K562 (cell line): ENCODE measurements at regions not wholly inside any gene's neighbourhood (a gene's known extent, or its start where the extent isn't known, plus 50 kb on each side); places are given as distances from the start of the nearest gene placed in this dataset.

Source experiments
- ATAC-seq: fragments of 200-7000 bp; cut with Tn5 transposase; 3 replicates; pipeline ENCODE4 v1.9.1; 2020; ENCODE audit warnings: moderate library complexity
- BruUV-seq: library from RNA; stranded (reverse); fragments of 400-500 nt; replicated peaks from 2 replicates; lab custom pipeline; 2021; lab: Mats Ljungman, UMichigan
- CTCF ChIA-PET: fragments of 300-600 bp; formaldehyde crosslinking; extraction: SDS; loops from one replicate; lab custom pipeline; 2021; ENCODE audit warnings: low intra/inter-chr PET ratio; lab: Yijun Ruan, JAX
- POLR2A ChIA-PET: fragments of 300-600, 350-650 bp; sonication (Branson Sonifier 250); formaldehyde crosslinking; extraction: SDS; loops from one replicate; lab custom pipeline; 2021; ENCODE audit warnings: antibody characterized with exemption, inconsistent platforms; lab: Yijun Ruan, JAX
- DNase-seq, 4 experiments: peaks; one replicate each; pipeline versions ENCODE4 v3.0.0 to v3.0.0-alpha.2; 2011 to 2018; ENCODE audit warnings: low spot score in 3 of 4, mixed read lengths in 3 of 4; ENCODE audit errors: extremely low read depth in 1 of 4
- FAIRE-seq: peaks from 2 replicates; lab custom pipeline; 2011; peaks lifted over from hg19 to GRCh38; lab: Jason Lieb, UNC
- H2AFZ ChIP-seq: 2 replicates; pipeline ENCODE4 v1.6.0; 2011; ENCODE audit warnings: low read depth, low read length, control low read depth, inconsistent platforms
- H3K27ac ChIP-seq: fragments of 200-600 bp; 3 replicates; pipeline ENCODE4 v1.8.0; 2011; ENCODE audit warnings: low read depth, mild to moderate bottlenecking, control low read depth, inconsistent platforms, low read length, moderate library complexity, mixed read lengths; ENCODE audit errors: extremely low read depth
- H3K27me3 ChIP-seq, 2 experiments: fragments of 300-600 bp in 1 of 2; 2 replicates in 1 of 2; 3 replicates in 1 of 2; pipeline versions ENCODE4 v1.6.0 to v1.8.0; 2011; ENCODE audit warnings: inconsistent platforms in 2 of 2, low read length in 2 of 2, mild to moderate bottlenecking in 1 of 2, mixed read lengths in 1 of 2, moderate library complexity in 1 of 2; ENCODE audit not compliant: control insufficient read depth in 2 of 2, insufficient read depth in 2 of 2
- H3K36me3 ChIP-seq: fragments of 300-600 bp; 3 replicates; pipeline ENCODE4 v1.8.0; 2011; ENCODE audit warnings: mild to moderate bottlenecking, low read length, inconsistent platforms; ENCODE audit not compliant: control insufficient read depth, insufficient read depth
- H3K4me1 ChIP-seq, 2 experiments: fragments of 200-600 bp in 1 of 2; replicated peaks in 1 of 2; 2 replicates in 1 of 2; 3 replicates in 1 of 2; pipeline versions ENCODE4 v1.5.1 to v1.8.0; 2011; ENCODE audit warnings: inconsistent platforms in 2 of 2, low read length in 2 of 2, mild to moderate bottlenecking in 1 of 2, mixed read lengths in 1 of 2, moderate library complexity in 1 of 2; ENCODE audit not compliant: control insufficient read depth in 2 of 2, insufficient read depth in 2 of 2
- H3K4me2 ChIP-seq: 2 replicates; pipeline ENCODE4 v1.6.1; 2011; ENCODE audit warnings: low read length, control low read depth, inconsistent platforms, mixed read lengths; ENCODE audit not compliant: insufficient read depth
- H3K4me3 ChIP-seq: fragments of 200-600 bp; sonication (generic), shearing (Covaris generic); 2 replicates; pipeline ENCODE4 v1.5.1; 2016; ENCODE audit warnings: control low read depth, inconsistent platforms
- H3K79me2 ChIP-seq: fragments of 200-600 bp; 3 replicates; pipeline ENCODE4 v1.8.0; 2011; ENCODE audit warnings: low read length, inconsistent platforms; ENCODE audit not compliant: control insufficient read depth, insufficient read depth
- H3K9ac ChIP-seq, 2 experiments: 2 replicates each; pipeline versions ENCODE4 v1.6.0 to v1.6.1; 2011; ENCODE audit warnings: low read depth in 2 of 2, low read length in 2 of 2, control low read depth in 1 of 2, inconsistent platforms in 1 of 2, mild to moderate bottlenecking in 1 of 2, mixed read lengths in 1 of 2; ENCODE audit not compliant: insufficient read depth in 1 of 2
- H3K9me1 ChIP-seq: one replicate; pipeline ENCODE4 v1.6.0; 2011; ENCODE audit warnings: inconsistent platforms, mild to moderate bottlenecking, low read length, moderate library complexity; ENCODE audit not compliant: control insufficient read depth, insufficient read depth
- H3K9me3 ChIP-seq: replicated peaks from 2 replicates; pipeline ENCODE4 v1.5.1; 2011; ENCODE audit warnings: low read depth, low read length, inconsistent platforms; ENCODE audit not compliant: control insufficient read depth, insufficient read depth
- H4K20me1 ChIP-seq: replicated peaks from 2 replicates; pipeline ENCODE4 v1.6.1; 2011; ENCODE audit warnings: low read length, inconsistent platforms, mixed read lengths; ENCODE audit not compliant: control insufficient read depth, insufficient read depth
- ARHGAP35 ChIP-seq: fragments of 450-650 bp; IDR thresholded peaks from 2 replicates; pipeline ENCODE4 v1.6.1; 2018; ENCODE audit not compliant: partially characterized antibody
- CHCHD3 ChIP-seq: fragments of 250-450 bp; sonication (Bioruptor Pico); IDR thresholded peaks from 2 replicates; pipeline ENCODE4 v2.1.2; 2022; ENCODE audit warnings: mild to moderate bottlenecking
- FOXP4 ChIP-seq: sonication (generic); formaldehyde crosslinking; IDR thresholded peaks from 2 replicates; pipeline ENCODE4 v1.8.0; 2022; ENCODE audit warnings: mild to moderate bottlenecking, missing genetic modification reagents, borderline replicate concordance
- FUS ChIP-seq: fragments of 200-400 bp; formaldehyde crosslinking; optimal IDR thresholded peaks from 2 replicates; pipeline ENCODE3; 2017; ENCODE audit warnings: low read depth, low read length
- HMGN3 ChIP-seq: IDR thresholded peaks from 2 replicates; pipeline ENCODE4 v1.6.1; 2011; ENCODE audit warnings: borderline replicate concordance, low read depth, mild to moderate bottlenecking, mixed read lengths, low read length; ENCODE audit not compliant: insufficient read length; ENCODE audit errors: extremely low read depth
- HSF4 ChIP-seq: fragments of 250-450 bp; sonication (Bioruptor Pico); IDR thresholded peaks from 2 replicates; pipeline ENCODE4 v2.1.2; 2022; ENCODE audit warnings: mild to moderate bottlenecking, moderate library complexity, borderline replicate concordance
- IFI16 ChIP-seq: fragments of 250-450 bp; sonication (Bioruptor Pico); IDR thresholded peaks from 2 replicates; pipeline ENCODE4 v2.1.2; 2022; ENCODE audit warnings: mild to moderate bottlenecking, inconsistent platforms
- KLF13 ChIP-seq: fragments of 450-650 bp; IDR thresholded peaks from 2 replicates; pipeline ENCODE4 v1.6.1; 2016; ENCODE audit warnings: missing genetic modification characterization, low read depth, mild to moderate bottlenecking, missing compliant biosample characterization, moderate library complexity, borderline replicate concordance
- MXI1 ChIP-seq: IDR thresholded peaks from 2 replicates; pipeline ENCODE4 v1.6.1; 2011; ENCODE audit warnings: low read depth, mild to moderate bottlenecking, improper control_type of control experiment, low read length
- NCOA1 ChIP-seq: fragments of 450-650 bp; IDR thresholded peaks from 2 replicates; pipeline ENCODE4 v1.6.1; 2016; ENCODE audit warnings: low read depth
- NELFE ChIP-seq: IDR thresholded peaks from 2 replicates; pipeline ENCODE4 v1.6.1; 2011; ENCODE audit warnings: mild to moderate bottlenecking; ENCODE audit not compliant: insufficient read depth, insufficient read length
- NFYB ChIP-seq: IDR thresholded peaks from 2 replicates; pipeline ENCODE4 v1.6.1; 2011; ENCODE audit warnings: mild to moderate bottlenecking, moderate library complexity; ENCODE audit not compliant: insufficient read length; ENCODE audit errors: extremely low read depth
- RAD21 ChIP-seq, 2 experiments: fragments of 250-450 bp in 1 of 2; fragments of 450-650 bp in 1 of 2; sonication (Bioruptor Pico) in 1 of 2; formaldehyde crosslinking in 1 of 2; IDR thresholded peaks in 1 of 2; conservative IDR thresholded peaks in 1 of 2; 2 replicates each; pipeline versions ENCODE4 v1.4.0 to v1.8.0; 2020 to 2022; ENCODE audit warnings: mild to moderate bottlenecking in 2 of 2, moderate library complexity in 1 of 2
- RBFOX2 ChIP-seq: fragments of 200-400 bp; formaldehyde crosslinking; IDR thresholded peaks from 2 replicates; pipeline ENCODE4 v1.6.1; 2017; ENCODE audit warnings: low read depth, mild to moderate bottlenecking, low read length, moderate library complexity
- RBM22 ChIP-seq: fragments of 200-400 bp; formaldehyde crosslinking; IDR thresholded peaks from 2 replicates; pipeline ENCODE4 v1.6.1; 2018; ENCODE audit warnings: low read length, low read depth; ENCODE audit not compliant: poor library complexity, severe bottlenecking
- SIN3B ChIP-seq: fragments of 450-650 bp; IDR thresholded peaks from 2 replicates; pipeline ENCODE4 v1.6.1; 2017; ENCODE audit warnings: low read depth, mild to moderate bottlenecking, moderate library complexity
- SMARCE1 ChIP-seq: fragments of 450-650 bp; IDR thresholded peaks from 2 replicates; pipeline ENCODE4 v1.7.1; 2016; ENCODE audit warnings: mild to moderate bottlenecking
- SREBF1 ChIP-seq: fragments of 150-350 bp; IDR thresholded peaks from 2 replicates; pipeline ENCODE4 v1.6.1; 2014; ENCODE audit warnings: antibody characterized with exemption, low read depth, low read length, borderline replicate concordance
- ZNF586 ChIP-seq: fragments of 450-650 bp; formaldehyde crosslinking; conservative IDR thresholded peaks from 2 replicates; pipeline ENCODE4 v1.4.0; 2020; ENCODE audit warnings: mild to moderate bottlenecking, moderate library complexity
- ZSCAN32 ChIP-seq: fragments of 450-650 bp; formaldehyde crosslinking; IDR thresholded peaks from 2 replicates; pipeline ENCODE4 v1.4.0; 2020; ENCODE audit warnings: mild to moderate bottlenecking, moderate library complexity
- WGBS: fragments of 100-300 bp; shearing (Covaris generic); methylation state at CpG from one replicate; pipeline ENCODE4 v1.1.6; 2016; ENCODE audit warnings: low coverage, mixed read lengths; ENCODE audit not compliant: insufficient coverage; ENCODE audit errors: missing lambda C conversion rate; 5-methylcytosine and 5-hydroxymethylcytosine counted together
- in situ Hi-C: fragments of 300-500 bp; cut with MboI; formaldehyde crosslinking; loops from 4 replicates; pipeline ENCODE4 v1.15.0; 2018; ENCODE audit warnings: inconsistent platforms, mixed read lengths
- intact Hi-C: fragments of 100-400 bp; cut with micrococcal nuclease; formaldehyde crosslinking; loops from 2 replicates; pipeline ENCODE4 v1.14.2; 2022
- TF ChIP-seq, protein P1 (sequence below): sonication (generic); formaldehyde crosslinking; IDR thresholded peaks from 2 replicates; pipeline ENCODE4 v1.8.0; 2022; ENCODE audit warnings: missing genetic modification reagents, mild to moderate bottlenecking, moderate library complexity, borderline replicate concordance

GRCh38 chr5:86864051-86864450 lies 246.3 kb downstream of the COX7C start (continued):
- TF ChIP-seq, protein P1, sequence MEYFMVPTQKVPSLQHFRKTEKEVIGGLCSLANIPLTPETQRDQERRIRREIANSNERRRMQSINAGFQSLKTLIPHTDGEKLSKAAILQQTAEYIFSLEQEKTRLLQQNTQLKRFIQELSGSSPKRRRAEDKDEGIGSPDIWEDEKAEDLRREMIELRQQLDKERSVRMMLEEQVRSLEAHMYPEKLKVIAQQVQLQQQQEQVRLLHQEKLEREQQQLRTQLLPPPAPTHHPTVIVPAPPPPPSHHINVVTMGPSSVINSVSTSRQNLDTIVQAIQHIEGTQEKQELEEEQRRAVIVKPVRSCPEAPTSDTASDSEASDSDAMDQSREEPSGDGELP (CRISPR knock-in tag): no peak
- no peak for TF ChIP-seq RBFOX2
- TF ChIP-seq ZNF586 (CRISPR knock-in tag): no peak
- TF ChIP-seq IFI16 (CRISPR knock-in tag): no peak
- no peak for TF ChIP-seq MXI1
- TF ChIP-seq RAD21 (CRISPR knock-in tag; conservative IDR thresholded peaks at IDR 0.05 in 1 of 2, IDR thresholded peaks at IDR 0.05 in 1 of 2): no peak

GRCh38 chr5:86865256-86865785 lies 247.6 kb downstream of the COX7C start:
- ATAC-seq (no peak), DNase-seq (no peak), FAIRE-seq (no peak)
- Histone ChIP-seq H3K4me1 (no peaks in the 10 kb centered on the region), H3K9me3 (no peaks in the 10 kb centered on the region), H3K9ac (no peak overlapping the region), H3K4me3 (no peak overlapping the region), H3K27me3 (no peaks in the 10 kb centered on the region), H4K20me1 (no peaks in the 10 kb centered on the region), H3K4me2 (no peak overlapping the region), H3K36me3 (no peaks in the 10 kb centered on the region), H2AFZ (no peak overlapping the region), H3K27ac (no peak overlapping the region), H3K79me2 (no peaks in the 10 kb centered on the region), H3K9me1 (no peaks in the 10 kb centered on the region)
- intact Hi-C loops (no loop called here), in situ Hi-C loops (no loop called here)
- WGBS: 0% methylated on average over 2 of the region's 2 CpGs
- POLR2A ChIA-PET: no interaction called here
- CTCF ChIA-PET: no interaction called here
- BruUV-seq: no TSS peak
- TF ChIP-seq SREBF1 (no peak), FUS (no peak), SMARCE1 (no peak), RBM22 (no peak), KLF13 (tag) (no peak), ZSCAN32 (CRISPR knock-in tag) (no peak), NELFE (no peak), NCOA1 (no peak), FOXP4 (no peak), HSF4 (CRISPR knock-in tag) (no peak), HMGN3 (no peak), SIN3B (no peak), NFYB (no peak), CHCHD3 (CRISPR knock-in tag) (no peak), ARHGAP35 (no peak)
